Type B pancreatic cell (in vitro differentiated cells): ENCODE measurements at regions not wholly inside any gene's neighbourhood (a gene's known extent, or its start where the extent isn't known, plus 50 kb on each side); places are given as distances from the start of the nearest gene placed in this dataset.

Experiments
- DNase-seq: peaks from one replicate; pipeline ENCODE4 v3.0.0; 2021; ENCODE audit warnings: mixed read lengths; ENCODE audit not compliant: unreplicated experiment; ENCODE audit errors: extremely low spot score
- H3K27ac Mint-ChIP-seq: 2 replicates; pipeline ENCODE4 v1.8.0; 2021; ENCODE audit warnings: mild to moderate bottlenecking, mixed read lengths
- H3K27me3 Mint-ChIP-seq: 2 replicates; pipeline ENCODE4 v1.8.0; 2021; ENCODE audit warnings: mixed read lengths
- H3K36me3 Mint-ChIP-seq: 2 replicates; pipeline ENCODE4 v1.8.0; 2021; ENCODE audit warnings: mixed read lengths
- H3K4me1 Mint-ChIP-seq: one replicate; pipeline ENCODE4 v1.8.0; 2021; ENCODE audit warnings: mixed read lengths; ENCODE audit not compliant: unreplicated experiment
- H3K4me3 Mint-ChIP-seq: 2 replicates; pipeline ENCODE4 v1.8.0; 2021; ENCODE audit warnings: mild to moderate bottlenecking, mixed read lengths
- H3K9me3 Mint-ChIP-seq: 2 replicates; pipeline ENCODE4 v1.8.0; 2021; ENCODE audit warnings: mixed read lengths
- TF ChIP-seq, protein P1 (sequence below): fragments of 200-600 bp; sonication (generic); conservative IDR thresholded peaks from 2 replicates; pipeline ENCODE4 v1.5.0; 2021; ENCODE audit warnings: antibody characterized with exemption, mild to moderate bottlenecking

DNA sequence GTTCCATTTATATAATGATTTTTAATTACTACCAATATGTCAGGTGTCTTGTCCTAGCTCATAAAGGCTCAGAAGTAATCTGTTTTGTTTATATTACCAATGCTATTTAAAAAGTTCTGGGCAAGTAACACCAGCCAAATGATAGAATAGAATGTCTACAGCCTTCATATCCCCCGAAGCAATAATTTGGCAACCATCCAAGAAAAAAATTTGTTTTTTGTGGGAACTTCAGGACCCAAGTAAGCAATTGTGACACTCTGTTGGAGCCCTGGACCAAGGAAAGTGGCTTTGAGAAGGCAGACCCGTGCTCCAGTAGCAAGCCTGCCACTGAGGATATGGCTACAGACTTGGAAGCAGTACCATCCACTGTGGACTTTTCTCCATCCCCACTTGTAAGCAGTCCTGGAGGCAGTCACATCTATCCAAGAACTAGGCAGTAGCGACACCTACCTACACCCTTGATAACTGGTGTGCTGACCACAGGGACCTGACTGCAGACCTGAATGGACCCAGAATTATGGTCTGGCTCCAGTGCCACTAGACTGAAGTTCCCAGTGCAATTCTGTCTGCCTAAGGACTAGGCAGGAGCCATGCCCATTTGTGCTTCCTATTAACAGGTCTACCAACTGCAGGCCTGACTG, 870.7 kb upstream of the ADGRL2 start:
- H3K4me3 Mint-ChIP-seq, result no peak overlapping the region
- H3K27me3 Mint-ChIP-seq, result no peaks in the 10 kb centered on the region
- no peaks in the 10 kb centered on the region for H3K4me1 Mint-ChIP-seq
- no peak overlapping the region for H3K27ac Mint-ChIP-seq
- TF ChIP-seq, protein P1, sequence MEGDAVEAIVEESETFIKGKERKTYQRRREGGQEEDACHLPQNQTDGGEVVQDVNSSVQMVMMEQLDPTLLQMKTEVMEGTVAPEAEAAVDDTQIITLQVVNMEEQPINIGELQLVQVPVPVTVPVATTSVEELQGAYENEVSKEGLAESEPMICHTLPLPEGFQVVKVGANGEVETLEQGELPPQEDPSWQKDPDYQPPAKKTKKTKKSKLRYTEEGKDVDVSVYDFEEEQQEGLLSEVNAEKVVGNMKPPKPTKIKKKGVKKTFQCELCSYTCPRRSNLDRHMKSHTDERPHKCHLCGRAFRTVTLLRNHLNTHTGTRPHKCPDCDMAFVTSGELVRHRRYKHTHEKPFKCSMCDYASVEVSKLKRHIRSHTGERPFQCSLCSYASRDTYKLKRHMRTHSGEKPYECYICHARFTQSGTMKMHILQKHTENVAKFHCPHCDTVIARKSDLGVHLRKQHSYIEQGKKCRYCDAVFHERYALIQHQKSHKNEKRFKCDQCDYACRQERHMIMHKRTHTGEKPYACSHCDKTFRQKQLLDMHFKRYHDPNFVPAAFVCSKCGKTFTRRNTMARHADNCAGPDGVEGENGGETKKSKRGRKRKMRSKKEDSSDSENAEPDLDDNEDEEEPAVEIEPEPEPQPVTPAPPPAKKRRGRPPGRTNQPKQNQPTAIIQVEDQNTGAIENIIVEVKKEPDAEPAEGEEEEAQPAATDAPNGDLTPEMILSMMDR, result no peak
- DNase-seq, result no peak
- H3K9me3 Mint-ChIP-seq, result peaks cover 17% of the 10 kb centered on the region
- H3K36me3 Mint-ChIP-seq, result no peaks in the 10 kb centered on the region

DNA sequence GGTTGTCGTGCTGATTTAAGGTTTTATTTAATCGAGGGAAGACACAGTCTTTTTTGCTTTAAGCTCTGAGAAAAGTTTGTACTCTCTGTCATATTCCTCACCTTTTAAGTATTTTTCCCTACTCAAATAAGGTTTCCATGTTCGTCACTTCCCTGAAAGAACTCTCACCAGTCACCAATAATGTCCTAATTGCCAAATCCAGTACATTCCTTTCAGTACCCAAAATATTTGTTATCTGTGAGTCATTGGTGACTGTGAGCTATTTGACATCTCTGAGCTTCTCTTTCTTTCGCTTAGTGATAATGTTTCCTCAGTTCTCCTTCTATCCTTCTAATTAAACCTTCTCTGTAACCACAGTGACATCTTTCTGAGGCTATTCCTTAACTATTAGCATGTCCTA, 874.2 kb upstream of the ADGRL2 start:
- no peaks in the 10 kb centered on the region for H3K4me1 Mint-ChIP-seq
- H3K4me3 Mint-ChIP-seq, result no peak overlapping the region
- no peaks in the 10 kb centered on the region for H3K36me3 Mint-ChIP-seq
- TF ChIP-seq, protein P1, result no peak
- no peak overlapping the region for H3K27ac Mint-ChIP-seq
- DNase-seq, result no peak
- peaks cover 20% of the 10 kb centered on the region for H3K9me3 Mint-ChIP-seq
- H3K27me3 Mint-ChIP-seq, result no peaks in the 10 kb centered on the region

DNA sequence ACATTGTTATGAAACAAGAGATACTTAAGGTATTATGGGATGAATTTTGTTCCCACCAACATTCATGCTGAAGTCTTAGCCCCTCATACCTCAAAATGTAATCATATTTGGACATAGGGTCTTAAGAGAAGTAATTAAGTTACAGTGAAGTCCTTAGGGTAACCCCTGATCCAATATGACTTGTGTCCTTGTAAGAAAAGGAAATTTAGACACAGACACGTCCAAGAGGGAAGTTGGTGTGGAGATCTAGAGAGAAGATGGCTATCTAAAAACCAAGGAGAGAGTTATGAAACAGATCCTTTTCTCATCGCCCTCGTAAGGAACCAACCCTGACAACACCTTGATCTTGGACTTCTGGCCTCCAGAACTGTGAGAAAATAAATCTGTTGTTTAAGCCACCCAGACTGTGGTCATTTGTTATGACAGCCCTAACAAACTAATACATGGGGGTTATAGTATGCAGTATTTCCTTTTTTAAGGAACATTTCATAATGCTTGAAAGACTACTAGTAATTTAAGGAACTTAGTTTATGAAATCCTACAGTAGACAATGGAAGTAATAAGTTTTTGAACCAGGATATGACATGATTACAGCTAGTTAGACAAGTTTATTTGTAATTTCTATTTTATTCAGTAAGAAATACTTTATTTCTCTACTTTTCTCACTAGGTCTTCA, 875.5 kb upstream of the ADGRL2 start:
- H3K36me3 Mint-ChIP-seq, result no peaks in the 10 kb centered on the region
- no peak for DNase-seq
- no peak overlapping the region for H3K4me3 Mint-ChIP-seq
- H3K27ac Mint-ChIP-seq, result no peak overlapping the region
- no peaks in the 10 kb centered on the region for H3K4me1 Mint-ChIP-seq
- peaks cover 12% of the 10 kb centered on the region for H3K9me3 Mint-ChIP-seq
- TF ChIP-seq, protein P1, result no peak
- no peaks in the 10 kb centered on the region for H3K27me3 Mint-ChIP-seq

DNA sequence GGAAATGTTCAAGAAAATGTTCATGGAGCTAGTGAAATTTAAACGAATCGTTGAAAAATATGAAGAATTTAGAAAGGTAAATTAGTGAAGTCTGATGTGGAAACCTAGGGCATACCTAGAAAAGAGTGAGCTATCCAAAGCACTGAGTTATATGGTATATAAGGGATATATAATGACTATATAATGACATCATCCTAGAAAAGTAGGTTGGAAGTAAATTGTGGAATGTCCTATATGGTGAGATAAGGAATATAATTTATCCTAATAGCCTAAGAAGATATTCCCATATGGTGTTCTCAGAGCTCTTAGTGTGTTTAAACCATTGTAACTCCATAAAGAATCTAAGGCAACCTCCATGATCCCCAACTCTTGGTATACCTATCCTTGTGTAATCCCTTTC, 876.4 kb upstream of the ADGRL2 start:
- H3K4me3 Mint-ChIP-seq, result no peak overlapping the region
- no peak overlapping the region for H3K27ac Mint-ChIP-seq
- no peaks in the 10 kb centered on the region for H3K36me3 Mint-ChIP-seq
- no peaks in the 10 kb centered on the region for H3K4me1 Mint-ChIP-seq
- H3K27me3 Mint-ChIP-seq, result no peaks in the 10 kb centered on the region
- TF ChIP-seq, protein P1, result no peak
- DNase-seq, result no peak
- H3K9me3 Mint-ChIP-seq, result peaks cover 16% of the 10 kb centered on the region

DNA sequence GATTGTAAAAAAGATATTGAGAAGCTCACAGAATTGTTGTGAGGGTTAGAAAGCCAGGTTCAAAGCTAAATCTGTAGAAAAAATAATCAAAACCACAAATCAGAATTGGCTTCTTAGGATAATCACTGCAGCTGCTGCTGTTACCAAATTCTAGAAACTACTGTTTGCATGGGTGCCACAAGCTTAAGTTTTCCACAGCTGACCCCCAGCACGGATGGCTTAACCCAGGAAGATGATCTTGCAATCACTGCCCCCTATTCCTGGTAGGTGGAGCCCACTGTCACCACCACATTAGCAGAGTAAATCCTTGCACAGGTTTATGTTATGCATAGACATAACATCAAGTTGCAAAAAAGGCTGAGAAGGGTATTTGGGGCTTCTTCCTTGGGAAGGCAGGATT, 877.8 kb upstream of the ADGRL2 start:
- no peak overlapping the region for H3K4me3 Mint-ChIP-seq
- H3K9me3 Mint-ChIP-seq, result peaks cover 13% of the 10 kb centered on the region
- H3K4me1 Mint-ChIP-seq, result peaks cover under 1% of the 10 kb centered on the region
- H3K27me3 Mint-ChIP-seq, result no peaks in the 10 kb centered on the region
- no peak overlapping the region for H3K27ac Mint-ChIP-seq
- TF ChIP-seq, protein P1, result no peak
- DNase-seq, result no peak
- H3K36me3 Mint-ChIP-seq, result no peaks in the 10 kb centered on the region
